Superior temporal gyrus (tissue), 1 donor: ENCODE measurements at regions not wholly inside any gene's neighbourhood (a gene's known extent, or its start where the extent isn't known, plus 50 kb on each side); places are given as distances from the start of the nearest gene placed in this dataset.
"Not testable (repeated sequence)": the region's sequence is repeated elsewhere in the genome, so short reads cannot be mapped to it uniquely, and the experiment has no call there.

Experiments
- DNase-seq: peaks from one replicate; pipeline ENCODE4 v3.0.0-alpha.2; 2016; ENCODE audit errors: extremely low spot score

DNA sequence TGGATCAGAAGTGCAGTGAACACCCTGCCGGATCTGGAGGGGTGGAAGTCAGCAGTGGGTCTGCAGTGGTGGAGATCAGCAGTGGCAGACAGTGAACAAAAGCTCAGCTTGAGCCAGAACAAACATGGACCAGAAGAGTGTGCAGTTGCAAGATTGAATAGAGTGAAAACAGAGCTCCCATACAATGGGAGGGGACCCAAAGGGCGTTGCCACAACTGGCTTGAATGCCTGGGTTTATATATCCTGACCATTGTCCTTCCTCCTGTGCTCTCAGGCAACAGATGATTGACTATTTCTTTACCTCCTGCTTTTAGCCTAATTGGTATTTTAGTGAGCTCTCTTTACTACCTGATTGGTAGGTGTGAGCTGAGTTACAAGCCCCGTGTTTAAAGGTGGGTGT lies 522.1 kb downstream of the TMEM135 start:
- not testable (repeated sequence) for DNase-seq

DNA sequence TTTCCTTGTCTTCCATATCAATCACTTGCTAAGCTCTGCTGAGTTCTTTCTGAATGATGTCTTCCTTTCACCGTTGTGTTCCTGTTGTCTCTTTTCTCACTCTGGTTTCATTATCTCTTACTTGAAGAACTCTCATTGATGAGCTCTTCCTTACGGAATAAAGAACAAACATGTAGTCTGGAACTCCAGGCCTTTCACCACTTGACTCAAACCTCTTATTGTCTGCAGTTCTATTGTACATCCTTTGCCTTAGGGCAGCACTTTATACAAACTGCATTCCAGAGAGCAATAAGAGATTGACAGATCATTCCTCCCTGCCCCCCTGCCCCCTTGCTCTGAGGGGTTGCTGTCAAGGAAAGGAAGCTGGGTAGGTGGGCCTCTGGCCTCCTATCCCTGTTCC lies 517.4 kb downstream of the TMEM135 start:
- no peak for DNase-seq

DNA sequence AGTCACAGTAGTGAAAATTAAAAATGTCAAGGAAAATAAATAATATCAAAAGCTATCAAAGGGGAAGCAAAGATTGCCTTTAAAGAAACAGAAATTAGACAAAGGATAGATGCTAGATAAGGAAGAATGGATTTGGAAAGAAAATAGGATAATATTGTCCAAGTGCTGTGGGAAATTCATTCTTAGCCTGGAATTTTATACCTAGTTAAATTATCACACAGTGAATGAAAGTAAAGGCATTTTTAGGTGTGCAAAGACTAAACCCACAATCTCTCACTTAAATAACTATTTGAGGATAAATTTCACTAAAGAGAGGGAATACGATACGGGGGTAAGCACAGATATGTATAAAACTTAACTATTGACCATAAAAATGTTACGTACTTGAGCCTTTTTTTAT lies 511.1 kb downstream of the TMEM135 start:
- no peak for DNase-seq

DNA sequence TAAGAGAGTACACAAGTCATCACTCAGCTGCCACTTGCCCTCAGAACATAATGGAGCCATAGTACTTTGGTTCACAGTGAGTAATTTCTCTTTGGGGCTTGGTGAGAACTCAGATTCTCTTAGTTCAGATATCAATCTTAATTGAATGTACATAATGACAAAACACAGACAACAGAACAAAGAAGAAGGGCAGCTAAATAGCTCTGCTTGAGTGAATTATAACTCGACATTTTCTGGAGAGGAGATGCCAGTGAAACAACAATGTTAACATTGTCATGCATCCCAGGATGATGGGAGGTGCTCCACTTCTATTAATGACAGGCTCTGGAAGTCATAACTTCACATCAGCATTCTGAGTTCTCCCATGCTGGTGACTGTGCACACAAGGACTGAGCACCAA lies 508.1 kb downstream of the TMEM135 start:
- no peak for DNase-seq

DNA sequence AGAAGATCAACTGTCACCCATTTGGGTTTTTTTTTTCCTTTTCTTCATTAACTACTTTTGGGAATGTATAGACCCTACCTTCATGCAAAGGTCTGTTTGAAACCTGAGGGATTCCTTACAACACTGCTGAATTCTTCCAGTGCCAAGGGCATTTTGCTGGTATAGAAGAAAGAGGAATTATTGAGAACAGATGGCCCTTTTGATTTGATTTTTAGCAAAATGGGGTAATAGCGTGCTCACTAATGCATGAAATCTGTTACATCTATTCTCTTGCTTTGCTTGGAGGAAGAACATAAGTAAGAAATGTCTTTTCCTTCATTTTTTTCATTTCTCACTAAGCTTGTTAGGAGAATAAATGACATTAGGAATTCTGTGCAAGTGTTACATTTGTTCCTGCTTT lies 501.9 kb downstream of the TMEM135 start:
- no peak for DNase-seq

DNA sequence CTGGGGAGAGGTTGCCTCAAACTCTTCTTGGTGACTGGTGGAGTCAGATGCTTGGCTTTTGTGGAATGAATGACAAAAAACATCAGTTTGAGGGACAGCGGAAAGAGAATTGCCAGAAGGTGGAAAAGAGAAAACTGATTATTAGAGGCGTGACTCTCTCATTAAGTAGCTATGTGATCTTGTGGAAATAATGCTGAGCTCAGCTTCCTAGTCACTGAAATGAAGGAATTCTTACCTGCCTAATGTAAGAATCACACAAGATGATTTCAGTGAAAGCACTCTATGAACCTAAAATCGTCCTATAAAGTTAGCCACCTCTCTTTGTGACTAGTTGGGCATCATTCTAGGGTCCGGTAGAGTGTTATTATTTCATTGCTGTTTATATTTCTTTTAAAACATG lies 498.8 kb downstream of the TMEM135 start:
- DNase-seq = no peak

DNA sequence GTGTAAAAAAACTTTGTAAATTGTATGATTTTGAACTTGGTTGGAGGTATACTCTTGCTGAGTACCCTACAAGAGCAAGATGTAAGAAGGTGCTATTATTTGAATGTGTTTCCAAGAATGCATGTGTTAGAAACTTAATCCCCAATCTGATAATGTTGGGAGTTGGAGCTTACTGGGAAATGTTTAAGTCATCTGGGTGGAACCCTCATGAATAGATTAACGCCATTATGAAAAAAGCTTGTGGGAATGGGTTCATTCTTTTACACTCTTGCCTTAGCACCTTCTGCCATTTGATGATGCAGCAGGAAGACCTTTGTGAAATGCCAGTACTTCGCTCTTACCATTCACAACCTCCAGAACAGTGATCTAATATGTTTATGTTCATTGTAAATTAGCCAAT lies 498.3 kb downstream of the TMEM135 start:
- no peak for DNase-seq

DNA sequence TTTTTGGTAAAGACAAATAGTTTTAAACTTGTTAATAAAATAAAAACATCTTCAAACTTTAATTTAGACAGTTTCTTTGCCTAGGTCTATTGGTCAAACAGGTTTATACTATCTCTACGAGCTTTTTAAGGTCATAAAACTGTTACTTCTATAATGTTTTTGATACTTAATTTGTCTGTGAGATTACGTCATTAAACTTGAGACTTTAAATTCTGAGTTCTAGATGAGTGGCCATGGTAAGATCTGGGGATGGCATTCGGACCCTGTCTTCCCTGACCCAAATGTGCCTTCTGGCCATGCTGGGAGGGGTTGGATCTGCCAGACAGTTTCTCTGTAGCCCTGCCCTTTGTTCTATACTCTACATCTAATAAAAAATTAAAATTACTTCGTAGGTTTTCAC lies 497.8 kb downstream of the TMEM135 start:
- no peak for DNase-seq

DNA sequence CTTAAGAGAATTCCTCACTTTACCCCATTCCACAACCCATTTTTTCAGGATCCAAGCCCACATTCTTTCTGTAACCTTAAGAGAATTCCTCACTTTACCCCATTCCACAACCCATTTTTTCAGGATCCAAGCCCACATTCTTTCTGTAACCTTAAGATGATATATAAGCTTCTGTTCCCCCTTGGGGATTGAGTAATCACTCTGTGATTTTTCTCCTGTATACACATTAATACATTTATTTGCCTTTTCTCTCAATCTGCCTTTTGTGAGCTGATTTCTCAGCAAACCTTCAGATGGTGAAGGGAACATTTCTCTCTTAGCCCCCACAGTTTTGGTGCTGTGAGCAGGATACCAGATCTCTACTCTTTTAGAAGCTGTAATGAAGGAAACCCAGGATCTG lies 494.1 kb downstream of the TMEM135 start:
- not testable (repeated sequence) for DNase-seq

DNA sequence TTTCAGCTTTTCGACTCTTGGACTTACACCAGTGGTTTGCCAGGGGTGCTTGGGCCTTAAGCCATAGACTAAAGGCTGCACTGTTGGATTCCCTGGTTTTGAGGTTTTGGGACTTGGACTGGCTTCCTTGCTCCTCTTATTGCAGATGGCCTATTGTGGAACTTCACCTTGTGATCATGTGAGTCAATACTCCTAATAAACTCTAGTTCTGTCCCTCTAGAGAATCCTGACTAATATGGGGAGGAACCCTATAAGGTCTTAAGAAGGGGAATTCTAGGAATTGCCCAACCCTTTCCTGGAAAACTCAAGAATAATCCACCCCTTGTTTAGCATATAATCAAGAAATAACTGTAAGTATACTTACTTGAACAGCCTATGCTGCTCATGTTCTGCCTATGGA lies 491.8 kb downstream of the TMEM135 start:
- DNase-seq = no peak

DNA sequence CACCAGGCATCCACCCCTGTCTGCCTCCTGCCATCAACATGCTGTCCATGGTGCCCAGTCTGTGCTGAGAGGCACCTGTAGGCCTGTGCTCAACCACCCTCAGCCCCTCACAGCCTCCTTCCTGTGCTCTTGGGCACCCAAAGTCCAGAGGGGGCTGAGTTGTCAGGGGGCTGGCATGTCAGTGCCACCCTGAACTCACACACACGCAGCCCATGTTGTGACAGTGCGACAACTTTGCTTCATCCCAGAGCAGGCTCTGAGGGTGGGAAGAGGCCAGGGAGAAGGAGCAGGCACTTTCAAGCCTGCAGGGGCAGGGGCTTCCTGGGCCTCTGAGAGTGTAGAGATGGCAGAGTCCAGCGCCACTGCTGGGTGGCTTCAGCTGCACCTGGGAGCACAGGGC lies 491.0 kb downstream of the TMEM135 start:
- DNase-seq = no peak

DNA sequence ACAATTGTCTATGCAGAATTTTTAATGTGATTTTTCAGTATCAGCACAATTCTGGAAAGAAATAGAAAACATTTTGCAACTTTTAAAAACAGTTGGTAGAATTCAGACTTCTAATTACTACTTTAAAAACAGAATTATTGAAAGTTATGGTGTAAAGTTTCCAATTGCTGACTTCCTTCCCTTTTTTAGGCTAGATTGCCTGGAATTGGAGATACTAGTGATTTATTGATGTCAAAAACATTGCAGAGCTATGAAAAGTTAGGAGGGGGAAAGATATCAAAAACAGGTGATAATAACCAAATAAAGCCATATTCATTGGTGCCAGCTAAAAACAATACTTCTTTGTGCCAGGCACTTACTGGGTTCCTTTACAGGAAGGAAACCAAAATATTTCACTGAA lies 485.5 kb downstream of the TMEM135 start:
- no peak for DNase-seq

DNA sequence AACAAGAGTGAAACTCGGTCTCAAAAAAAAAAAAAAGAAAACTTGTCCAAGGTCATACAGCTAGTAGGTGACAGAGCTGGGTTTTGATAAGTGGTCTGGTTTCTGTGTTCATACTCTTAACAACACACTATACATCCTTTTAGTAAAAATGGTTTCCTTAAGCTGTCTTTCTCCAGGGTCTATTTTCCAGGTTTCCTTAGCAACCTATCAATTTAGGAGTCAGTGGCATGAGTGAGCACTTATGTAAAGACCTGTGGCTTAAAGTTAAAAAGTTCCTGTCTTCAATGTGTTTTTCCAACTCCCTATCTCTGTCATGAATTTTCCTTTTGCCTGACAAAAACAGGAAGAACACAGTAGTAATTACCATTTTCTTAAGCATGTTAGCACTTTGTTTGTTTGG lies 480.5 kb downstream of the TMEM135 start:
- DNase-seq = no peak

DNA sequence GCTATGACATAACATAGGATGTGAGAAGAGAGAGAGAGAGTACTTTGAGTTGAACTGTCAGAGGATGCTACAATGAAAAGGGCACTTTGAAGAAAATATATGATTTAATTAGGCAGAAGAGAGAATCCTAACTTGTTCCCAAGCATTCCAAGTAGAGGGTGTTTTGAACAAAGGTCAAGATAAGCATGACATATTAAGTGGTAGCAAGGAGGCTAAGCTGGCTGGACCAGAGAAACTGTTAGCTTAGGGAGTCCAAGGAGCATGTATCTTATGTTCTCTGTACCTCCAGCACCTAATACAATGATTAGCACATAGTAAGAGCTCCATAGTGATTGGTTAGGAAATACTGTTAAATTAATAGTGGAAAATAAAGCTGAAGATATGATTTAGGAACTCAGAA lies 479.6 kb downstream of the TMEM135 start:
- no peak for DNase-seq

DNA sequence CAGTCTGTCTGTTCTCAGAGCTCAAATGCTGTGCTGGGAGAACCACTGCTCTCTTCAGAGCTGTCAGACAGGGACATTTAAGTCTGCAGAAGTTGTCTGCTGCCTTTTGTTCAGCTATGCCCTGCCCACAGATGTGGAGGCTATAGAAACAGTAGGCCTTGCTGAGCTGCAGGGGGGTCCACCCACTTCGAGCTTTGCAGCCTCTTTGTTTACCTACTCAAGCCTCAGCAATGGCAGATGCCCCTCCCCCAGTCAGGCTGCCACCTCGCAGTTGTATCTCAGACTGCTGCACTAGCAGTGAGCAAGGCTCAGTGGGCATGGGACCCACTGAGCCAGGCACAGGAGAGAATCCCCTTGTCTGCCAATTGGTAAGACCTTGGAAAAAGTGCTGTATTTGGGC lies 470.0 kb downstream of the TMEM135 start:
- not testable (repeated sequence) for DNase-seq

DNA sequence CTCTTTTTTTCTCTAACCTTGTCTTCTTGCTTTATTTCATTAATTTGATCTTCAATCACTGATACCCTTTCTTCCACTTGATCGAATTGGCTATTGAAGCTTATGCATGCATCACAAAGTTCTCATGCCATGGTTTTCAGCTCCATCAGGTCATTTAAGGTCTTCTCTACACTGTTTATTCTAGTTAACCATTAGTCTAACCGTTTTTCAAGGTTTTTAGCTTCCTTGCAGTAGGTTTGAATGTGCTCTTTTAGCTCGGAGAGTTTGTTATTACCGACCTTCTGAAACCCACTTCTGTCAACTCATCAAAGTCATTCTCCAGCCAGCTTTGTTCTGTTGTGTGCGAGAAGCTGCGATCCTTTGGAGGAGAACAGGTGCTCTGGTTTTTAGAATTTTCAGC lies 469.2 kb downstream of the TMEM135 start:
- DNase-seq = not testable (repeated sequence)

DNA sequence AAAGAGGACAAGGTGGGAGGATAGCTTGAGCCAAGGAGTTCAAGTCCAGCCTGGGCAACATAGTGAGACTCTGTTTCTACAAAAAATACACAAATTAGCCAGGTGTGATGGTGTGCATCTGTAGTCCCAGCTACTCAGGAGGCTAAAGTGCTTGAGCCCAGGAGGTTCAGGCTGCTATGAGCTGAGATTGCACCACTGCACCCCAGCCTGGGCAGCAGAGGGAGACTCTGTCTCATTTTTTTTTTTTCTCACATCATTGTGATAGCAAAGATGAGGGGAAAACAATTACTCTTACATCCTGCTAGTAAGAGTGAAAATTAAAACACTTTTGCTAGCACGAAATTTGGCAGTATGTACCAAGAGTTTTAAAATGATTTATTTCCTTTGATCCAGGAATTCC lies 463.7 kb downstream of the TMEM135 start:
- DNase-seq = no peak

DNA sequence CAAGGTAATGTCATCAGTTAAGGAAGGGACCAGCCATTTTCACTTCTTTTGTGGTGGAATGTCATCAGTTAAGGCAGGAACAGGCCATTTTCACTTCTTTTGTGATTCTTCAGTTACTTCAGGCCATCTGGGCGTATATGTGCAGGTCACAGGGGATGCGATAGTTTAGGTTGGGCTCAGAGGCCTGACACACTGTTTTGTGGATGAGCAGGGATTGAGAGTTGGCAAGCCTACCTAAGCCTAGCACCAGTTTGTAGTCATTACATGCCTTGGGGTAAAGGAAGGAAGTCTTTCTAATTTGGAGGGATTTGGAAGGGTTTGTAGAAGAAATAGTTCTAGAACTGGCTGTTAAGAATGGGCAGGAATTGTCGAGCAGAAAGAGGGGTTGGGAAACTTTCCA lies 457.2 kb downstream of the TMEM135 start:
- not testable (repeated sequence) for DNase-seq

DNA sequence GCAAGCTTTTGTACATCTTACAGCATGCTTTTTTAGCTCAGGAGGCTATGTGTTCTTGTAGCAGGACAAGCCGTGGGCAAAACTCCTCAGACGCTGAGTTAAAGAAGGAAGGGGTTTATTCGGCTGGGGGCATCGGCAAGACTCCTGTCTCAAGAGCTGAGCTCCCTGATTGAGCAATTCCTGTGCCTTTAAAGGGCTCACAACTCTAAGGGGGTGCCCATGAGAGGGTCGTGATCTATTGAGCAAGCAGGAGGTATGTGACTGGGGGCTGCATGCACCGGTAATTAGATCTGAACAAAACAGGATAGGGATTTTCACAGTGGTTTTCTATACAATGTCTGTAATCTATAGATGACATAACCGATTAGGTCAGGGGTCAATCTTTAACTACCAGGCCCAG lies 456.3 kb downstream of the TMEM135 start:
- DNase-seq = not testable (repeated sequence)

DNA sequence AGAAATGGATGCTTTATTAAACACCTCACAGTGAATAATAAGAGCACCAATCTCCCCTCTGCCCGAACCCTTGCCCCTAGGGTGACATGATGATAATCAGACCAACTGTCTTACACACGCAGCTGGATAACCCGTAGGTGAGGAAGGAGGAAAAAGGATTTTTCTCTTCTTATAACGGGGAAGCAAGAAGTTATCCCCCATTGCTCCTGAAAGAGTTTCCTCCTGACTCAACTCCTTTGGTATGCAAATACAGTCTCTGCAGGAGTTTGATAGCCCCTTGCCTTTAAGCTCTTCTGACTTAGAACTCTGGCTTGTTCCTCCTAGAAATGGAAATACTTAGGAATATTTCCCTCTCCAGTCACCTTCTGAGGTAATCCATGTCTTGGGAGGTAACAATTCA lies 455.8 kb downstream of the TMEM135 start:
- no peak for DNase-seq

DNA sequence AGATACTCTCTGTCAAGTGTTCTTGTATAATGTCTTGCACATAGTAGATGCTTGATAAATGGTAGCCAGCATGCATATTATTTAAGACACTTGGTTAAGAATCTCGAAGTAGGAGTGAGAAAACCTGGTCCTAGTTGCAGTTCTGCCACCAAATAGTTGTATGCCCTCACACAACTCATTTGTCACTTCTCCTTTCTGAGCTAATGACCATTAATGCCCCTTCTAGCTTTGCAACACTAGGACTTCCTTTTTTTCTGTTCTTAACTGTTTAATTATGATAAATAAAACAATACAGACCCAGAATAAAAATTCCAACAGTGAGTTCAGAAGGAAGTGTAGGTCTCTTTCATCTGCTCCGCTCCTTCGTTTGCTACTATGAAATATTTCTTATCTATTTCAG lies 453.6 kb downstream of the TMEM135 start:
- no peak for DNase-seq

DNA sequence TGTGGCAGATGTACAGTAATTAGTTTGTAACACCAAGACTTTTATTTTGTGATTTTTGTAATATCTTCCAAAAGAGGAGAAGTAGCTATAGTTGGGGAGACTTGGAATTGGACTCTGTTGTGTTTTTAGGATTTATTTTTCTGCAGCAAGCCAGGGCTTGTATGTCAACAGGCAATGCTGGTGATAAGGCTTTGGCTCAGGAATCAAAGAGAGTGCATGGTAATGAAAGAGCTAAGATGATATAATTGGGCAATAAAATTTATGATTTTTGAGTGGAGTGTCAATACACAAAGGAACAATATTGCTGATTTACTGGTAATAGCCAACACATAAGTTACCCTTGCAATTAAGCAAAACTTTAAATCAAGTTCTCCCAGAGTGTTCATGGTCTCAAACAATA lies 452.9 kb downstream of the TMEM135 start:
- no peak for DNase-seq

DNA sequence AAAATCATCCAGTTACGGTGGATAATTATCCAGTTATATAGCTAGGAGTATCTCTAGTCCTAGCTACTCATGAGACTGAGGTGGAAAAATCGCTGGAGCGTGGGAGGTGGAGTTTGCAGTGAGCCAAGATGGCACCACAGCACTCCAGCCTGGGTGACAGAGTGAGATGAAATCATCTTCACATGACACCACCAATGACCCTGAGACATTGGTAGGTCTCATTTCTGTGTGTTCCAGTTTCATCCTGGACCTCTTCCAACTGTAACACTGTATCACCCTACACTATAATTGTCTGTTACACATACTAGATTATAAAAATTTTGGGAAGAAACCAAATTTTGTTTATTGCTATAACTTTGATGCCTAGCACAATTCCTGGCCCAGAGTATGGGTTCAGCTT lies 446.8 kb downstream of the TMEM135 start:
- no peak for DNase-seq

DNA sequence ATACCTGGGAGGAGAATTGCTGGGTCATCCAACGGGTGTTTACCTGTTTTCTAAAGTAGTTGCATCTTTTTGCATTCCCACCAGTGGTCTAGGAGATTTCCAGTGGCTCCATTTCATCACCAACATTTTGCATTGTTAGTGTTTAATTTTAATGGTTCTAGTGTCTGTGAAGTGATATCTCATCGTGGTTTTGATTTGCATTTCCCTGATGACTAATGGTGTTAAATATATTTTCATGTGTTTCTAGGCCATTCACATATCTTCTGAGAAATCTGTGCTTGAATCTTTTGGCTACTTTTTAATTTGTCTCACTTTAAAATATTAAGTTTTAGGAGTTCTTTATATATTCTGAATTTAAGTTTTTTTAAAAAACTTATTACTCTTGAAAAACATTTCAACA lies 439.6 kb downstream of the TMEM135 start:
- no peak for DNase-seq

DNA sequence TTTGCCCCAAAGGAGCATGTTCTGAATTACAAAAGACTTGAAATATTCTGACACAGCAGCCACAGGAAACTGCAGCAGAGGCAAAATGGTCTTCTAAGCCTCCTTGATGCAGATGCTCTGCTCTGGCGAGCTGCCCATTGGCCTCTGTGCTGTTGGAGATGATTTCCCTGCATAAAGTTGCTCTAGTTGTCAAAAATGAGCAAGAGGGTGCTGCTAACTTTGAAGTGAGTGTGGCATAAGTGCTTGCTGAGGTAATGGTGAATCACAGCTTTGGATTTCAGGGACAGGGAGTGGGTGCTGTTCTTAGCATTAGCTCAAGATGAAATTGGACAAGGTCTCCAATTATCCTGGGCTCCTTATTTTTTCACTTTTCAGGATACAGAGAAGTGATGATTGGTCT lies 435.4 kb downstream of the TMEM135 start:
- DNase-seq = peak; percentile 24
